Endothelial cell of umbilical vein (primary cell): ENCODE measurements at regions not wholly inside any gene's neighbourhood (a gene's known extent, or its start where the extent isn't known, plus 50 kb on each side); places are given as distances from the start of the nearest gene placed in this dataset.

Experiments
- BruUV-seq: library from RNA; stranded (reverse); fragments of 400-500 nt; replicated peaks from 2 replicates; lab custom pipeline; 2021; lab: Mats Ljungman, UMichigan
- CTCF ChIA-PET: fragments of 300-600, 350-600 bp; sonication (Branson Sonifier 250); formaldehyde crosslinking; loops from one replicate; lab custom pipeline; 2021; ENCODE audit warnings: antibody characterized with exemption, inconsistent platforms; lab: Charles Lee
- POLR2A ChIA-PET: fragments of 300-600, 350-600 bp; sonication (Branson Sonifier 250); formaldehyde crosslinking; loops from one replicate; lab custom pipeline; 2021; ENCODE audit warnings: antibody characterized with exemption, inconsistent platforms; lab: Charles Lee
- DNase-seq: peaks from one replicate; pipeline ENCODE4 v3.0.0-alpha.2; 2011; ENCODE audit warnings: low read depth, low spot score
- FAIRE-seq: peaks from 2 replicates; lab custom pipeline; 2011; peaks lifted over from hg19 to GRCh38; lab: Jason Lieb, UNC
- H2AFZ ChIP-seq: 2 replicates; pipeline ENCODE4 v1.6.0; 2012; ENCODE audit warnings: low read depth, low read length, control low read depth, inconsistent platforms
- H3K27ac ChIP-seq: 2 replicates; pipeline ENCODE4 v1.5.1; 2011; ENCODE audit warnings: low read depth, mild to moderate bottlenecking, control low read depth, low read length, moderate library complexity; ENCODE audit not compliant: insufficient read depth
- H3K27me3 ChIP-seq, 2 experiments: 2 replicates each; pipeline versions ENCODE4 v1.6.0 to v1.6.1; 2011; ENCODE audit warnings: low read length in 2 of 2, mixed read lengths in 1 of 2; ENCODE audit not compliant: control insufficient read depth in 2 of 2, insufficient read depth in 2 of 2
- H3K36me3 ChIP-seq, 2 experiments: 2 replicates in 1 of 2; 3 replicates in 1 of 2; pipeline ENCODE4 v1.5.1; 2011; ENCODE audit warnings: low read length in 2 of 2, mild to moderate bottlenecking in 1 of 2, moderate library complexity in 1 of 2; ENCODE audit not compliant: control insufficient read depth in 2 of 2, insufficient read depth in 2 of 2; ENCODE audit errors: extremely low read depth in 1 of 2
- H3K4me1 ChIP-seq: 3 replicates; pipeline ENCODE4 v1.5.1; 2011; ENCODE audit warnings: mild to moderate bottlenecking, low read length; ENCODE audit not compliant: control insufficient read depth, insufficient read depth; ENCODE audit errors: extremely low read depth
- H3K4me2 ChIP-seq: 2 replicates; pipeline ENCODE4 v1.6.1; 2011; ENCODE audit warnings: low read length, control low read depth, mixed read lengths; ENCODE audit not compliant: insufficient read depth
- H3K4me3 ChIP-seq, 3 experiments: fragments of 200-600 bp in 1 of 3; sonication (generic), shearing (Covaris generic) in 1 of 3; replicated peaks in 1 of 3; 2 replicates each; pipeline ENCODE4 v1.5.1; 2011 to 2016; ENCODE audit warnings: control low read depth in 3 of 3, low read length in 3 of 3, mild to moderate bottlenecking in 2 of 3, inconsistent platforms in 1 of 3, low read depth in 1 of 3, moderate library complexity in 1 of 3; ENCODE audit not compliant: insufficient read depth in 1 of 3
- H3K79me2 ChIP-seq: 2 replicates; pipeline ENCODE4 v1.6.0; 2012; ENCODE audit warnings: low read length, inconsistent platforms; ENCODE audit not compliant: control insufficient read depth, insufficient read depth
- H3K9ac ChIP-seq: replicated peaks from 2 replicates; pipeline ENCODE3; 2011; ENCODE audit warnings: low read length, control low read depth; ENCODE audit not compliant: insufficient read depth; ENCODE audit errors: extremely low read depth
- H3K9me1 ChIP-seq: replicated peaks from 3 replicates; pipeline ENCODE4 v1.6.0; 2011; ENCODE audit warnings: mild to moderate bottlenecking, low read length; ENCODE audit not compliant: control insufficient read depth, insufficient read depth; ENCODE audit errors: extremely low read depth
- H3K9me3 ChIP-seq: replicated peaks from 2 replicates; pipeline ENCODE4 v1.5.1; 2012; ENCODE audit warnings: low read length, inconsistent platforms; ENCODE audit not compliant: control insufficient read depth, insufficient read depth
- H4K20me1 ChIP-seq: replicated peaks from 2 replicates; pipeline ENCODE3; 2011; ENCODE audit warnings: mild to moderate bottlenecking, low read length; ENCODE audit not compliant: control insufficient read depth, insufficient read depth; ENCODE audit errors: extremely low read depth
- FOS ChIP-seq: IDR thresholded peaks from 2 replicates; pipeline ENCODE4 v1.6.1; 2011; ENCODE audit warnings: mild to moderate bottlenecking, low read length, moderate library complexity, borderline replicate concordance; ENCODE audit not compliant: insufficient read depth
- GATA2 ChIP-seq: IDR thresholded peaks from 2 replicates; pipeline ENCODE4 v1.7.0; 2011; ENCODE audit warnings: low read depth, mild to moderate bottlenecking, moderate library complexity, mixed read lengths, low read length; ENCODE audit not compliant: insufficient read length, insufficient read depth
- JUN ChIP-seq: IDR thresholded peaks from 2 replicates; pipeline ENCODE4 v1.6.1; 2011; ENCODE audit warnings: borderline replicate concordance, low read depth; ENCODE audit not compliant: insufficient read length, insufficient read depth
- POLR2A ChIP-seq: IDR thresholded peaks from 2 replicates; pipeline ENCODE4 v1.6.1; 2012; ENCODE audit warnings: low read depth, mild to moderate bottlenecking, control low read depth, low read length
- POLR2AphosphoS5 ChIP-seq: IDR thresholded peaks from 2 replicates; pipeline ENCODE4 v1.6.1; 2012; ENCODE audit warnings: low read depth, mild to moderate bottlenecking, control low read depth, low read length, moderate library complexity; ENCODE audit not compliant: insufficient read depth
- dilution Hi-C: fragments of 300-500 bp; cut with MboI; formaldehyde crosslinking; loops from one replicate; pipeline ENCODE4 v1.15.0; 2019; ENCODE audit warnings: low sequenced_read_pairs; ENCODE audit not compliant: extremely low pct_ligation_motif_present
- intact Hi-C: fragments of 100-400 bp; cut with micrococcal nuclease; formaldehyde crosslinking; loops from one replicate; pipeline ENCODE4 v1.10.0; 2022
- TF ChIP-seq, protein P1 (sequence below), 2 donors: IDR thresholded peaks; 1 replicate in 1 of 2; 2 replicates in 1 of 2; pipeline ENCODE4 v1.5.1; 2011; ENCODE audit warnings: low read length in 2 of 2, mild to moderate bottlenecking in 2 of 2, moderate library complexity in 2 of 2, control low read depth in 1 of 2, inconsistent platforms in 1 of 2, low read depth in 1 of 2; ENCODE audit not compliant: insufficient read depth in 1 of 2; ENCODE audit errors: extremely low read depth in 1 of 2

- Histone ChIP-seq H3K36me3 (no peaks in the 10 kb centered on the region), H3K4me2 (peak overlapping the region; percentile 40), H3K4me1 (peaks cover 37% of the 10 kb centered on the region), H3K9me1 (no peaks in the 10 kb centered on the region), H4K20me1 (no peaks in the 10 kb centered on the region), H2AFZ (peak overlapping the region; percentile 5), H3K27ac (peak overlapping the region; percentile 93), H3K9me3 (no peaks in the 10 kb centered on the region), H3K79me2 (no peaks in the 10 kb centered on the region), H3K9ac (peak overlapping the region; percentile 73), H3K4me3 (no peak overlapping the region), H3K27me3 (no peaks in the 10 kb centered on the region)
- TF ChIP-seq GATA2 (peak; percentile 69), POLR2AphosphoS5 (peak; percentile 93), FOS (peak; percentile 92), JUN (peak; percentile 71), POLR2A (peak; percentile 63)
- TF ChIP-seq, protein P1, sequence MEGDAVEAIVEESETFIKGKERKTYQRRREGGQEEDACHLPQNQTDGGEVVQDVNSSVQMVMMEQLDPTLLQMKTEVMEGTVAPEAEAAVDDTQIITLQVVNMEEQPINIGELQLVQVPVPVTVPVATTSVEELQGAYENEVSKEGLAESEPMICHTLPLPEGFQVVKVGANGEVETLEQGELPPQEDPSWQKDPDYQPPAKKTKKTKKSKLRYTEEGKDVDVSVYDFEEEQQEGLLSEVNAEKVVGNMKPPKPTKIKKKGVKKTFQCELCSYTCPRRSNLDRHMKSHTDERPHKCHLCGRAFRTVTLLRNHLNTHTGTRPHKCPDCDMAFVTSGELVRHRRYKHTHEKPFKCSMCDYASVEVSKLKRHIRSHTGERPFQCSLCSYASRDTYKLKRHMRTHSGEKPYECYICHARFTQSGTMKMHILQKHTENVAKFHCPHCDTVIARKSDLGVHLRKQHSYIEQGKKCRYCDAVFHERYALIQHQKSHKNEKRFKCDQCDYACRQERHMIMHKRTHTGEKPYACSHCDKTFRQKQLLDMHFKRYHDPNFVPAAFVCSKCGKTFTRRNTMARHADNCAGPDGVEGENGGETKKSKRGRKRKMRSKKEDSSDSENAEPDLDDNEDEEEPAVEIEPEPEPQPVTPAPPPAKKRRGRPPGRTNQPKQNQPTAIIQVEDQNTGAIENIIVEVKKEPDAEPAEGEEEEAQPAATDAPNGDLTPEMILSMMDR (IDR thresholded peaks at IDR 0.05; ENCODE audit: extremely low read depth in 1 of 2, insufficient read depth in 1 of 2, low read depth in 1 of 2, low read length in 2 of 2): no peak
- CTCF ChIA-PET: interaction anchor here (0.7 to 5.8 kb wide), 15 partner anchors 24 to 215 kb away, joined by 3 to 43 read pairs (median 4); no protein-coding TSS in a partner anchor
- dilution Hi-C loops (no loop called here), intact Hi-C loops (loop anchor here (1.0 kb wide), 4 partner anchors 31 to 176 kb away; no protein-coding TSS in a partner anchor)
- DNase-seq (peak; percentile 99), FAIRE-seq (peak; percentile 100)
- POLR2A ChIA-PET: interaction anchor here (0.9 to 1.2 kb wide), 5 partner anchors 32 to 215 kb away, joined by 3 read pairs; partner anchors contain the start of gene WSB1
- BruUV-seq: no TSS peak
Measured at GRCh38 chr17:27384261-27384701, 72.0 kb upstream of the KSR1 start.
